ENCODE measurements at regions not wholly inside any gene's neighbourhood (a gene's known extent, or its start where the extent isn't known, plus 50 kb on each side); places are given as distances from the start of the nearest gene placed in this dataset.
"Not testable (repeated sequence)": the region's sequence is repeated elsewhere in the genome, so short reads cannot be mapped to it uniquely, and the experiment has no call there.

DNA sequence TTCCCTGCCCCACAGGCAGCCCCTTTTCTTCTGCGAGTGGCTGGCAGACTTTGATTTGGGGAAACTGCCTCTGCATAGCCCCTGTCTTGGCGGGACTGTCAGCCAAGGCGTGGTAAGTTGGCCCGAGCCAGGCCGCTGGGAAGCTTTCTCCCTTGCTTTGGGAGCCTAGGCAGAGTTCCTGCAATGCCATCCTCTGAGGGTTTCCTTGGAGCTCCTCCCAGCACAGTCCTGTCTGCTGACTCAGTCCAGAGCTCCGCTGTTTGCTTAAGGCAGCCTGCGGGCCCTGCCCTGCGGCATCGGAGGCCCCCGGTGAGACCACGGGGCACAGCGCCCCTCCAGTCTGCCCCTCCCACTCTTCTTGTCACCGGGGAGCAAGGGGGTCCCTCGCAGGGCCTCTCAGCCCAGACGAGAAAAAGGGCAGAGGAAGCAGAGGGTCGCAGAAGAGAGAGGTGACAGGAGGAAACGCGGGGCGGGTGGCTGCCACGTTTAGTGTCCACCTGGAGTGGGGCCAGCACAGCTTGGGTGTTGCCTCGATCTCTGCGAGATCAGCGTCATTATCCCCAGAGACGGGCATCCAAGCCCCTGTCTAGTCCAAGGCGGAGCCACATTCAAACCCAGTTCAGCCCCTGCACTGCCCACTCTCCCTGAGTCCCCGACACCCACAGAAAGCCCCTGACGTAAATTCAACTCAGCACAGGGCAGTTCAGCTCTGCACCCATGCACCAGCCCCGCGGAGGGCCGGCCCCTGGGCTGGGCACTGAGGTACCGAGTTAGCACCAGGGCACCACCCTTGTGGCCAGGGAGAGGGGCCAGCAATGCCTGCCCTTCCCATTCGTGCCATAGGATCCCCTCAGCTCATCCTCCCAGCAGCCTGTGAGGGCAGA lies 59.0 kb upstream of the CHST15 start:
- Mint-ChIP-seq H3K4me1 (ENCODE audit: low read depth in 2 of 2) (peaks cover 4 to 5% of the 10 kb centered on the region in 2 donors), H3K36me3 (no peaks in the 10 kb centered on the region), H3K9me3 (peaks cover 4% of the 10 kb centered on the region), H3K27me3 (peaks cover 7 to 13% of the 10 kb centered on the region in 2 donors), H3K27ac (no peak overlapping the region), H3K4me3 (no peak overlapping the region)
- DNase-seq (ENCODE audit: low spot score), result no peak
- peak in 1 of 2 donors; percentile 29 for ATAC-seq

DNA sequence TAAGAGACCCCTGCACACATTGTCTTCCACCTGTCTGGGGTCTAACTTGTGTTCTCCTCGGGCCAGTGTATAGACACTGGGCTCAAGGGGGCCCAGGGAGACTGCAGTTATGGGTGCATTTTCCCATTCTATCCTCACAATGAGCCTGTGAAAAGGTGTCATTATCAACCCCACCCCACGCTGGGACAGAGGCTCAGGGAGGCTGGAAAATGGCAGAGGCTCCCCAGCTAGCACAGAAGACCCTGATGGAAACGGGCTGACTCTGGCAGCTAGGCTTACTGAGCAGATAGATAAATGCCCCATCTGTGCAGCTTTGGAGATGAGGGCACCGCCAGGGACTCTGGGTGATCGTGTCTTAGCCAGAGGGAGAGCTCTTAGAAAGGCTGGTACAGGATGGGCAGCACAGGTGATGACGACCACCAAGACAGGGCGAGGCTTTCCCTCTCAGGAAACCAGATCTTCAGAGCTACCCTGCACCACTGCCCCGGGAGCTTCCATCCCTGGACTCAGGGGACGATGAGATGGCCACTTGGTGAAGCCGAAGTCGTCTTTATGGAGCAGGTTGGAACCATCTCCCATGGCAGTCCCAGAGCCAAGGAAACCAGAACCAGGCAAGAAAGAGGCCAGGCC lies 58.2 kb upstream of the CHST15 start:
- H3K27ac Mint-ChIP-seq, result no peak overlapping the region
- ATAC-seq (no peak), DNase-seq (ENCODE audit: low spot score) (no peak)
- H3K27me3 Mint-ChIP-seq, result peaks cover 7 to 13% of the 10 kb centered on the region in 2 donors
- peaks cover 4% of the 10 kb centered on the region for H3K9me3 Mint-ChIP-seq
- no peaks in the 10 kb centered on the region for H3K36me3 Mint-ChIP-seq
- no peak overlapping the region for H3K4me3 Mint-ChIP-seq
- peaks cover 4 to 5% of the 10 kb centered on the region in 2 donors for H3K4me1 Mint-ChIP-seq (ENCODE audit: low read depth in 2 of 2)

DNA sequence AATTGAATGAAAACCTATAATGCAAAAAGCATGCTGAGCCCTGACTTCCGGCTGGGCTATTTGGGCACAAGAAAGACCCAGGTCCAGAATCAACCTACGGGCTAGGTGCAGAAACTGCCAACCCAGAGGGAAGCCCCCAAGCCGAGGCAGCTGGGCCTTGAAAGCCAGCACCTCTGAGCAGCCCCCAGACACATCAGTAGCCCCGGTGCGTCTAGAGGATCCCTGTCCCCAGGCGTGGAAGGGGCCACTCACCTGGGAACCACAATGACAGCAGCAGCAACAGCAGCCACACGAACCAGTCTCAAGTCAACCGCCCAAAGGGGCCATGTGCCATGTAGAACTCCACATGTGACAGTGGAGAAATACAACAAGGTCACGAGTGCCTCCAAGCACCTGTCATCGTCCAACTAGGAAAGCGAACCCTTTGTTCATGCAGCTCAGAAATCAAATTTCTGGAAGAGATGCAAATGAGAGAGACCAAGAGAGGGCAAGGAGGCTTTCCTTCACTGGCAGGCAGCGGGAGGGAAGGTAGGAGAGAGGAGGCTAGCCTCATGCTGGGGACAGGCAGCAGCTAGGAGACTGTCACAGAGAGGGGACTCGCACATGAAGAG lies 57.5 kb upstream of the CHST15 start:
- ATAC-seq (no peak), DNase-seq (ENCODE audit: low spot score) (no peak)
- H3K36me3 Mint-ChIP-seq, result no peaks in the 10 kb centered on the region
- no peak overlapping the region for H3K27ac Mint-ChIP-seq
- H3K4me1 Mint-ChIP-seq (ENCODE audit: low read depth in 2 of 2), result peaks cover 4 to 5% of the 10 kb centered on the region in 2 donors
- peaks cover 4% of the 10 kb centered on the region for H3K9me3 Mint-ChIP-seq
- peaks cover 7 to 13% of the 10 kb centered on the region in 2 donors for H3K27me3 Mint-ChIP-seq
- no peak overlapping the region for H3K4me3 Mint-ChIP-seq

DNA sequence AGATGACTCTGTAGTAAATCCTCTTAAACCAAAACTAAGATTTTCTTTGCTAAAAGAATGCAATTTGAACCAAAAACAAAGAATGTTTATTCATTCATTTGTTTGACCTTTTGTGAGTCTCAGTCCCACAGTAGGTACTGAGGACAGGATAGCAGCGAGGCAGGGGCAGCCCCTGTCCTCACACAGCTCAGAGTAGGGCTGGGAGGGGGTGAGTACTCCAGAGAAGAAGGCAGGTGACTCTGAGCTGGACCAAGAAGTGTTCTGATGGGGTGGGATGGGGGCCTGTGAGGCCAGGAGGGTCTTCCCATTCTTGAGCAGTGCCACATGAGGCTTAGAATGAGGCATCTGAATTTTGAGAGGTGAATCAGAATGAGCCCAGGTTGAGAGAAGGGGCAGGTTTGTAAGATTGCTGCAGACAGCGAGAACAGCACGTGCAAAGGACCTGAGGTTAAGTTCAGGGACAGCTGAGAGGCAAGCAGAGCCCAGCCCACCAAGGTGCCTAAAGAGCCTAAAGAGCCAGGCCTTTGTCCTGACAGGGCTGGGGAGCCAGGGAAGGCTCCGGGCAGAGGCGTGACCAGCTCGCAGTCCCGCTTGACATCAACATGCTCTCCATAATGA lies 56.9 kb upstream of the CHST15 start:
- peaks cover 7 to 13% of the 10 kb centered on the region in 2 donors for H3K27me3 Mint-ChIP-seq
- ATAC-seq (no peak), DNase-seq (ENCODE audit: low spot score) (no peak)
- no peak overlapping the region for H3K27ac Mint-ChIP-seq
- H3K4me1 Mint-ChIP-seq (ENCODE audit: low read depth in 2 of 2), result peaks cover 4 to 7% of the 10 kb centered on the region in 2 donors
- peaks cover 1% of the 10 kb centered on the region for H3K9me3 Mint-ChIP-seq
- H3K36me3 Mint-ChIP-seq, result no peaks in the 10 kb centered on the region
- H3K4me3 Mint-ChIP-seq, result no peak overlapping the region

DNA sequence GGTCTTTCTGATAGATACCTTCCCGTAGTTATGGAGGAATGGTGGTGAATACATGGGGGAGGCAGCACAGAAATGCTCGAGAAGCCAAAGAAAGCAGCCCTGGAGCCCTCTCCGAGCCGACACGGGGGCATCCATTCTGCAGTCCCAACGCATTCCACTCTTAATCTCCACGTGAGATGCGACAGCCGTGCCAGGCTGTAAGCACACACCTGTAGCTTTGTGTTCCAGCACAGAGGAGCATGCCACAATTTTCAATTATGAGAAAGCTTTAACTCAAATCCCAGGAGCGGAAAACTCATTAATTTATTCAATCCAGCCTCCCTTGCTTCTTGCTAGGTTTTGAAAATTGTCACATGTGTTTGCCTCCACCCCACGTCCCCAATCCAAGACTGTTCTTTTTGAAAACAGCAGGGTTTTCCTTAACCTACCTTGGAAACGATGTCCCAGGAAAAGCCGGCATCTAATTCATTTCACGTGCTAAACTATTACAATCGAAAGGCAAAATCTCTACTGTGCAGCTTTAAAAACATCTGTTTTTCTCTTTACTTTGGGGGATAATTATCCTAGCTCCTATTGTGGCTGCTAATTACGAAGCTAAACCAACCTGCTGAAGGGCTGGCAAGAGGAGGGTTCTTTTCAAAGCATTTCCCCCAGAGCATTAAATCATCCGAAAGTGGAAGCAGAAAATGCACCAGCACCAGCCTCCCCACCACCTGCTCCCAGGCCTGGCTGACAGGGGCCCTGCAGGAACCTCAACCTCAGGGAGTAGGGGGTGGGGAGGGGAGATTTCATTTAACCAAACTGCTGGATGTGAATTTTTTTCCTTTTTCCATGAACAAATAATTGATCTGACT lies 56.0 kb upstream of the CHST15 start:
- peaks cover 8 to 11% of the 10 kb centered on the region in 2 donors for H3K4me1 Mint-ChIP-seq (ENCODE audit: low read depth in 2 of 2)
- no peak for ATAC-seq
- no peaks in the 10 kb centered on the region for H3K9me3 Mint-ChIP-seq
- no peak for DNase-seq (ENCODE audit: low spot score)
- H3K27me3 Mint-ChIP-seq, result peaks cover 7 to 13% of the 10 kb centered on the region in 2 donors
- no peak overlapping the region for H3K27ac Mint-ChIP-seq
- H3K4me3 Mint-ChIP-seq, result no peak overlapping the region
- no peaks in the 10 kb centered on the region for H3K36me3 Mint-ChIP-seq

DNA sequence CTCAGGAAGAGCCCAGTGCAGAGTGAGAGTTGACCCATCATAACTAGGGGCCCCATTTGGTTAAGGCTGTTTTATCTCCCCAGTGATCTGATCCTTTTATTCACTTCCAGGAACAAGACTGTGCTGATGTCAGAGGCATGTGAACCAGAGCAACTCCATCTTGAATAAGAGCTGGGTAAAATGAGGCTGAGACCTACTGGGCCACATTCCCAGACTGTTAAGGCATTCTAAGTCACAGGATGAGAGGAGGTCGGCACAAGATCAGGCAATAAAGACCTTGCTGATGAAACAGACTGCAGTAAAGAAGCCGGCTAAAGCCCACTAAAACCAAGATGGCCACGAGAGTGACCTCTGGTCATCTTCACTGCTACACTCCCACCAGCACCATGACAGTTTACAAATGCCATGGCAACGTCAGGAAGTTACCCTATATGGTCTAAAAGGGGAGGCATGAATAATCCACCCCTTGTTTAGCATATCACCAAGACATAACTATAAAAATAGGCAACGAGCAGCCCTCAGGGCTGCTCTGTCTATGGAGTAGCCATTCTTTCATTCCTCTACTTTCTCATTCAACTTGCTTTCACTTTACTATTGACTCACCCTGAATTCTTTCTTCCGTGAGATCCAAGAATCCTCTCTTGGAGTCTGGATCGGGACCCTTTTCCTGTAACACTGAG lies 55.3 kb upstream of the CHST15 start:
- not testable (repeated sequence) for H3K4me3 Mint-ChIP-seq; H3K27ac Mint-ChIP-seq; ATAC-seq; H3K9me3 Mint-ChIP-seq; DNase-seq (ENCODE audit: low spot score); H3K36me3 Mint-ChIP-seq
- Mint-ChIP-seq H3K4me1 (ENCODE audit: low read depth in 2 of 2) (peaks cover 8 to 11% of the 10 kb centered on the region in 2 donors), H3K27me3 (peaks cover 7 to 13% of the 10 kb centered on the region in 2 donors)

DNA sequence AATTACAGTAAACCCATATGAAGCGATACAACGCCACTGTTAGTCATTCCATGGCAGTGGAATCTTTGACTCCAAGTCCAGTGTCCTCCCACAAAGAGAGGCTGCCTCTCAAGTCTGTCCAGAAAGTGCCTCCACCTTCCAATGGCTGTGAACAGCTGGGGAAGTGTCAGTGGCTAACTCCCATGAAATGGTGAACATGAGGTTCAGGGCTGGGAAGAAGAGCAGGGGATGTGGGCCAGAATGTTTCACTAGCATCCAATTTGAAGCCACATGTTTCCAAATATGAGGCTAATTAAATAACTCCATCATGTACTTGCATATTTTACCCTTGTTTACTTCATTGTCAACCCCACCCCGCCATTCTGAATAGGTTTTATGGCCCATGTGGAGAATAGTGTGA lies 53.1 kb upstream of the CHST15 start:
- H3K9me3 Mint-ChIP-seq, result no peaks in the 10 kb centered on the region
- no peak overlapping the region for H3K27ac Mint-ChIP-seq
- no peak for DNase-seq (ENCODE audit: low spot score)
- peaks cover 7 to 13% of the 10 kb centered on the region in 2 donors for H3K27me3 Mint-ChIP-seq
- H3K4me1 Mint-ChIP-seq (ENCODE audit: low read depth in 2 of 2), result peaks cover 8 to 11% of the 10 kb centered on the region in 2 donors
- no peak overlapping the region for H3K4me3 Mint-ChIP-seq
- ATAC-seq, result no peak
- no peaks in the 10 kb centered on the region for H3K36me3 Mint-ChIP-seq

DNA sequence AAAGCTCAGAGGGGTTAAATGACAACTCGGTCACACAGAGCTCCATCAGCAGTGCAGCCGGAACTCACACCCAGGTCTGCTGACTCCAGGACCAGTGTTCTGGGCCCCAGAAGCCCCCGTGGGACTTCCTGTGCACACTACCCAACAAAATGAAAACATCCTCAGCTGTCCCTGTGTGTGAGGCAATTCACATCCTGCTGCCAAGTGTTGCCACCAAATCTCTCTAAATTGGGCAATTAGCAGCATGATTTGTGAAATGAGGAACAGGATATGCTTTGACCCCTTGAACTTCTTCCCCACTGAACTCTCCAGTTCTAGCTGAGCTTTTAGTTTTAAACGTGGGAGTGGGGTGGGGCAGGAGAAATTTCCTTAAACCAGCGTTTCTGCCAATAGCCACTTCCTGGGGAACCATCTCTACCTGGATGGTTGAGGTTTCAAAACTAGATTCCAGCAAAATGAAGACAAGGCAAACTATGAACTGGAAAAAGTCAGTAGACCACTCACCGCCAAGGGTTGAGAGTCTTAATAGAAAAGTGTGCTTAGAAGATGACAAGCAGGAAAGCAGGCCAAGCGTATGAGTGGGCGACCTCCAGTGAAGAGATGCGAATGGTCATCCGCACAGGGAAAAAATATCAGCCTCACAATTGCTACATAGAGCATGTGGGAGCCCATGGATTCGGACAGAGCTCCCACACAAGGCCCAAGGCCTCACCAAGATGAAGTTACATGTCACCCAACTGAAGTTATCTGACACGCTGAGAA lies 51.9 kb upstream of the CHST15 start:
- peak overlapping the region in 1 of 2 donors; percentile 41 for H3K27ac Mint-ChIP-seq
- peaks cover 3 to 6% of the 10 kb centered on the region in 2 donors for H3K27me3 Mint-ChIP-seq
- ATAC-seq, result peak; percentile 77 to 87
- peaks cover 8 to 11% of the 10 kb centered on the region in 2 donors for H3K4me1 Mint-ChIP-seq (ENCODE audit: low read depth in 2 of 2)
- no peaks in the 10 kb centered on the region for H3K36me3 Mint-ChIP-seq
- H3K9me3 Mint-ChIP-seq, result no peaks in the 10 kb centered on the region
- peak; percentile 68 for DNase-seq (ENCODE audit: low spot score)
- no peak overlapping the region for H3K4me3 Mint-ChIP-seq

DNA sequence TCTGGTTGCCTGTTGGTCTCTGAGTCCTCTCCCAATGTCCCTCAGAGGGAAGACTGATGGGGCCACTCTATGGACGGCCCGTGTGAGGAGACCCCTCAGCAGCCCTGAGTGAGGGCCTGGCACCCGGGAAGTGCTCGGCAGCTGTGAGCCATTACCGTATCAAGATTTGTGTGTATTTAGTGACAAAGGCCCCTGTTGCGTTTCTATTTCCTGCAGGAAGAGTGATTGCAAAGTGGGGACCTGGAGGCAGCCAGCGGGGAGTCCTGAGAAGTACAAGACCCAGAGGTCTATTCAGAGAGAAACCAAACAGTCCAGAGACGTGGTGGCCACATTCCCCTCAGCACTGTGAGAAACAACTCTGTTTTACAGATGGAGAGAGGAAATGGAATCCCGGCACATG lies 51.1 kb upstream of the CHST15 start:
- Mint-ChIP-seq H3K27ac (no peak overlapping the region), H3K9me3 (no peaks in the 10 kb centered on the region), H3K4me1 (ENCODE audit: low read depth in 2 of 2) (peaks cover 8 to 11% of the 10 kb centered on the region in 2 donors), H3K36me3 (no peaks in the 10 kb centered on the region), H3K4me3 (no peak overlapping the region), H3K27me3 (peaks cover 0 to 6% of the 10 kb centered on the region in 2 donors)
- ATAC-seq (no peak), DNase-seq (ENCODE audit: low spot score) (no peak)

DNA sequence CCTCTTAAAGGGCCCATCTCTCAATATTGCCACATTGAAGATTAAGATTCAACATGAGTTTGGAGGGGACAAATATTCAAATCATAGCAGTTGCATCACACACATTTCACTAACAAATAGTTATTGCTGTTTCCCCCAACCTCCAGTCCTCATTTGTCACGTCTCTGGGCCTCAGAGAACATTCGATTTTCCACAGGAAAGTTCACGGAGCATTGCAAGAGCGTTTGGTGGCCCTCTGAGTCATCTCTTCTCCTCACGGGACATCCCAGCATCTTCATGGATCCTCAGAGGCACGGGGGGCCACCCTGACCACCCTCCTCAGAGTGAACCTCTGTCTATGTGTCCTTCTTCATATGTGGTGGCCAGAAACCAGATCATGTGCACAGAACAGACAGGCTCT lies 50.3 kb upstream of the CHST15 start:
- Mint-ChIP-seq H3K9me3 (no peaks in the 10 kb centered on the region), H3K4me1 (ENCODE audit: low read depth in 2 of 2) (peaks cover 8 to 11% of the 10 kb centered on the region in 2 donors), H3K36me3 (no peaks in the 10 kb centered on the region), H3K4me3 (no peak overlapping the region), H3K27me3 (peaks cover 2 to 6% of the 10 kb centered on the region in 2 donors), H3K27ac (no peak overlapping the region)
- ATAC-seq (no peak), DNase-seq (ENCODE audit: low spot score) (no peak)
